ENCODE measurements at regions not wholly inside any gene's neighbourhood (a gene's known extent, or its start where the extent isn't known, plus 50 kb on each side); places are given as distances from the start of the nearest gene placed in this dataset.

DNA sequence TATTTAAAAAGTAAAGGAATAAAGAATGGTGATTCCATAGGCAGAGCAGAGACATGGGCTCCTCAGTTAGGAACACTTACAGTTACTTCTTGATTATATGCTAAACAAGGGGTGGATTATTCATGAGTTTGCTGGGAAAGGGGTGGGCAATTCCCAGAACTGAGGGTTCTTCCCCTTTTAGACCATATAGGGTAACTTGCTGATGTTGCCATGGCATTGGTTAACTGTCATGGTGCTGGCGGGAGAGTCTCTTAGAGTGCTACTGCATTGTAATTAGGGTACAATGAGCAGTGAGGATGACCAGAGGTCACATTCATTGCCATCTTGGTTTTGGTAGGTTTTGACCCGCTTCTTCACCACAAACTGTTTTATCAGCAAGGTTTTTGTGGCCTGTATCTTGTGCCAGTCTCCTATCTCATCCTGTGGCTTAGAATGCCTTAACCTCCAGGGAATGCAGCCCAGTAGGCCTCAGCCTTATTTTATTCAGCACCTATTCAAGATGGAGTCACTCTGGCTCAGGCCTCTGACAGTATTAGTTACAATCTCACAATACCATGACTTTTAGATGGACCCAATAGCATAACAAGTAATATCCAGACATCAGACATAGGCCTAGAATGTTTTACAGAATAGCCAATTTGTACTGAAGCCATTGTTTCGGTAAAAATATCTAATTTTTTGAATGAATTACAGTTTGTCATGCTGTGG, 106.8 kb downstream of the ZBTB18 start:
- Histone ChIP-seq H3K36me3 (ENCODE audit: control insufficient read depth, insufficient read depth, low read length) (no peaks in the 10 kb centered on the region), H3K27me3 (replicated peaks; ENCODE audit: control insufficient read depth, insufficient read depth, low read length) (no peaks in the 10 kb centered on the region), H3K4me3 (replicated peaks; ENCODE audit: low read depth, low read length) (no peak overlapping the region)
- DNase-seq (ENCODE audit: extremely low read depth, insufficient read length), result no peak
- no peak for TF ChIP-seq CTCF (IDR thresholded peaks at IDR 0.05; ENCODE audit: insufficient read depth, low read length, poor library complexity, severe bottlenecking)

DNA sequence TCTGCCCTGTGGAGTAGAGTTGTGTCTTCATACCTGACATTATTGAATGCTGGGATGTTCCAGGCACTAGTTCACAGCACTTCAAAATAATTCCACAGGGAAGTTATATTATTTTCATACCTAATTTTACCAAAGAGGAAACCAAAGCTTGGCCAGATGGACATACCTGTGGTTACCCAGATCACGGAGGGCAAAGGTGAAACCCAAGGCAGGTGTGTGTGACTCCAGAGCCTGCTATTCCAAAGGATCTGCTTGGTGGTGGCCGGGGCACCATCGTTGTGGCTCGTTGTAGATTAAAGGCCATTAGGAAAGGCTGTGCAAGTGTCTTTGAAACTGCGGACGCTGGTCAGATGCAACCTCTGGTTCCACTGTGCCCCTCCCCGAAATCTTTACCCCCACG, 108.6 kb downstream of the ZBTB18 start:
- no peak for DNase-seq (ENCODE audit: extremely low read depth, insufficient read length)
- no peaks in the 10 kb centered on the region for H3K27me3 ChIP-seq (replicated peaks; ENCODE audit: control insufficient read depth, insufficient read depth, low read length)
- H3K4me3 ChIP-seq (replicated peaks; ENCODE audit: low read depth, low read length), result no peak overlapping the region
- no peak for TF ChIP-seq CTCF (IDR thresholded peaks at IDR 0.05; ENCODE audit: insufficient read depth, low read length, poor library complexity, severe bottlenecking)
- H3K36me3 ChIP-seq (ENCODE audit: control insufficient read depth, insufficient read depth, low read length), result no peaks in the 10 kb centered on the region

- no peak for DNase-seq (ENCODE audit: extremely low read depth, insufficient read length)
- TF ChIP-seq CTCF (IDR thresholded peaks at IDR 0.05; ENCODE audit: insufficient read depth, low read length, poor library complexity, severe bottlenecking), result no peak
- Histone ChIP-seq H3K4me3 (replicated peaks; ENCODE audit: low read depth, low read length) (no peak overlapping the region), H3K36me3 (ENCODE audit: control insufficient read depth, insufficient read depth, low read length) (no peaks in the 10 kb centered on the region), H3K27me3 (replicated peaks; ENCODE audit: control insufficient read depth, insufficient read depth, low read length) (no peaks in the 10 kb centered on the region)
These were observed 109.6 kb downstream of the ZBTB18 start for GRCh38 chr1:244160455-244161235.

- Histone ChIP-seq H3K4me3 (replicated peaks; ENCODE audit: low read depth, low read length) (no peak overlapping the region), H3K36me3 (ENCODE audit: control insufficient read depth, insufficient read depth, low read length) (no peaks in the 10 kb centered on the region), H3K27me3 (replicated peaks; ENCODE audit: control insufficient read depth, insufficient read depth, low read length) (no peaks in the 10 kb centered on the region)
- TF ChIP-seq CTCF (IDR thresholded peaks at IDR 0.05; ENCODE audit: insufficient read depth, low read length, poor library complexity, severe bottlenecking), result no peak
- DNase-seq (ENCODE audit: extremely low read depth, insufficient read length), result no peak
These were observed 110.1 kb downstream of the ZBTB18 start for GRCh38 chr1:244161236-244161510.

DNA sequence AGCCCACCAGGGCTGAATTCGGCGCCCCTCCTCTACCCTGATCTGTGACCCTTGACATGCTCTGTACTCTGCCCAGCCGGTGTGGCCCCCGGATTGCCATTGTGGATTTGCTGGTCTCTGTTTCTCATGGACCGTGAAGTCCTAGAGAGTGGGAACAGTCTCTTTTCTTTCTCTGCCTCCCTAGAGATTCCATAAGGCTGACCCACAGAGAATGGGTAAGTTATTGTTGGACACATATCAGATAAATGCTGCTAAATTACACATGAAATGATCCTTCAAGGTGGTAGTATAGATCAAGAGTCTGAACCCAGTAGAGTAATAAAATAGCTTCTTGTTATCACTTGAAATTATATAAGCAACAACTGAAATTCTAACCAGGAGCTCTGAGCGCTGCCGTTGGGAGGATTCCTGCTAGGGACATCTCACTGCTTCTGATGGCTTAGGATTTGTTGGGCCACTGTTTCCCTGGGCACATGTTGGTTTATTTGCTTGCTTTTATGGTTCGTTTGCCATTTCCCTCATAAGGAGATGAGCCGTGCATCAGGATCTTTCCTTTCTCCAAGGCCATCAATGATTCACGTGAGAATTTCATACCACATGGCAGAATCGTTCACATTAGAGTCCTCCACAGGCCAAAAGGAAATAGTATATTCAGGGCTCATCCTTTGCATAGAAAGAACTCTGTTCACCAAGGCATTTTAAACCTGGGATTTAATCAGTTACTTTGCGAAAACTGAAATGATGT, 111.9 kb downstream of the ZBTB18 start:
- Histone ChIP-seq H3K36me3 (ENCODE audit: control insufficient read depth, insufficient read depth, low read length) (no peaks in the 10 kb centered on the region), H3K27me3 (replicated peaks; ENCODE audit: control insufficient read depth, insufficient read depth, low read length) (no peaks in the 10 kb centered on the region), H3K4me3 (replicated peaks; ENCODE audit: low read depth, low read length) (no peak overlapping the region)
- no peak for TF ChIP-seq CTCF (IDR thresholded peaks at IDR 0.05; ENCODE audit: insufficient read depth, low read length, poor library complexity, severe bottlenecking)
- no peak for DNase-seq (ENCODE audit: extremely low read depth, insufficient read length)
